Uterus (tissue), 3 donors: ENCODE measurements at regions not wholly inside any gene's neighbourhood (a gene's known extent, or its start where the extent isn't known, plus 50 kb on each side); places are given as distances from the start of the nearest gene placed in this dataset.
"Not testable (repeated sequence)": the region's sequence is repeated elsewhere in the genome, so short reads cannot be mapped to it uniquely, and the experiment has no call there.

Source experiments
- DNase-seq, 2 donors: peaks; one replicate each; pipeline ENCODE4 v3.0.0-alpha.2; 2019 to 2020
- H3K27ac ChIP-seq, 2 donors: fragments of 200-600 bp; sonication (generic); 1 replicate in 1 of 2; 2 replicates in 1 of 2; pipeline ENCODE4 v1.5.1; 2016 to 2018
- H3K27me3 ChIP-seq, 2 donors: fragments of 200-600 bp; sonication (generic); one replicate each; pipeline ENCODE4 v1.5.1; 2018 to 2019; ENCODE audit warnings: control low read depth in 1 of 2
- H3K36me3 ChIP-seq, 2 donors: fragments of 200-600 bp; sonication (generic); one replicate each; pipeline ENCODE4 v1.5.1; 2019; ENCODE audit warnings: control low read depth in 1 of 2
- H3K4me1 ChIP-seq, 2 donors: fragments of 200-600 bp; sonication (generic); one replicate each; pipeline ENCODE4 v1.5.1; 2018 to 2019; ENCODE audit warnings: control low read depth in 1 of 2
- H3K4me3 ChIP-seq, 2 donors: fragments of 200-600 bp; sonication (generic); 1 replicate in 1 of 2; 2 replicates in 1 of 2; pipeline ENCODE4 v1.5.1; 2018 to 2019; ENCODE audit warnings: mild to moderate bottlenecking in 1 of 2
- H3K9me3 ChIP-seq, 2 donors: fragments of 200-600 bp; sonication (generic); one replicate each; pipeline ENCODE4 v1.5.1; 2019; ENCODE audit warnings: control low read depth in 1 of 2
- POLR2A ChIP-seq, 2 donors: fragments of 450-650 bp; IDR thresholded peaks; one replicate each; pipeline ENCODE4 v1.6.1; 2016; ENCODE audit warnings: antibody characterized with exemption in 2 of 2, mild to moderate bottlenecking in 1 of 2, moderate library complexity in 1 of 2
- intact Hi-C: fragments of 100-400 bp; cut with DNase I; formaldehyde crosslinking; loops from one replicate; pipeline ENCODE4 v1.15.1; 2023; ENCODE audit warnings: low total_unique reads
- TF ChIP-seq, protein P1 (sequence below), 4 experiments: fragments of 200-600 bp in 2 of 4; fragments of 450-650 bp in 2 of 4; sonication (generic) in 2 of 4; IDR thresholded peaks; one replicate each; pipeline ENCODE4 v1.5.1; 2016 to 2019; ENCODE audit warnings: antibody characterized with exemption in 4 of 4, mild to moderate bottlenecking in 2 of 4, moderate library complexity in 1 of 4
- donor health status: DM: yes; HTN: yes; CAD: no.

DNA sequence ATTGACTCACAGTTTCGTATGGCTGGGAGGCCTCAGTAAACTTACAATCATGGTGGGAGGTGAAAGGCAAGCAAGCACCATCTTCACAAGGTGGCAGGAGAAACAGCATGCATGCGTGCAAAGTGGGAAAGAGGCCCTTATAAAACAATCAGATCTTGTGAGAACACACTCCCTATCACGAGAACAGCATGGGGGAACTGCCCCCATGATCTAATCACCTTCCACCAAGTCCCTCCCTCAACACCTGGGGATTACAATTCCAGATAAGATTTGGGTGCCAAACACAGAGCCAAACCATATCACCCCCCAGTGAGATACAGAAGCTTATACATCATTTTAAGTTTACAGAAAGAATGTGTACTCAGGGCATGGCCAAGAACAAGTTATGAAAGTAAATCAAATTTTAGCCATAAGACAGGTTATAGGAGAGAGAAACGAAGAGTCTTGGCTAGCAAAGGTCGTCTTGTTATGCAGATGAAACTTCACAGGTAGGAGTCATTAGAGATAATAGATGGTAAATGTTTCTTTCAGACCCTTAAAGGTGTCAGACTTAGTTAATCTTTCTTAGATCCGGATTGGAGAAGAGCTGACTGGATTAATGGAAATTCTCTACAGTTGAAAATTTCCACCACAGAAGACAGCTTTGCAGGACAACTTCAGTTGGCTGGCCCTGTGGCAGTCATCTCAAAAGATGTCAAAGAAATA lies 79.8 kb upstream of the SEL1L start:
- H3K27me3 ChIP-seq: no peaks in the 10 kb centered on the region
- H3K4me1 ChIP-seq: no peaks in the 10 kb centered on the region
- intact Hi-C loops: no loop called here
- H3K27ac ChIP-seq: no peak overlapping the region
- TF ChIP-seq, protein P1, sequence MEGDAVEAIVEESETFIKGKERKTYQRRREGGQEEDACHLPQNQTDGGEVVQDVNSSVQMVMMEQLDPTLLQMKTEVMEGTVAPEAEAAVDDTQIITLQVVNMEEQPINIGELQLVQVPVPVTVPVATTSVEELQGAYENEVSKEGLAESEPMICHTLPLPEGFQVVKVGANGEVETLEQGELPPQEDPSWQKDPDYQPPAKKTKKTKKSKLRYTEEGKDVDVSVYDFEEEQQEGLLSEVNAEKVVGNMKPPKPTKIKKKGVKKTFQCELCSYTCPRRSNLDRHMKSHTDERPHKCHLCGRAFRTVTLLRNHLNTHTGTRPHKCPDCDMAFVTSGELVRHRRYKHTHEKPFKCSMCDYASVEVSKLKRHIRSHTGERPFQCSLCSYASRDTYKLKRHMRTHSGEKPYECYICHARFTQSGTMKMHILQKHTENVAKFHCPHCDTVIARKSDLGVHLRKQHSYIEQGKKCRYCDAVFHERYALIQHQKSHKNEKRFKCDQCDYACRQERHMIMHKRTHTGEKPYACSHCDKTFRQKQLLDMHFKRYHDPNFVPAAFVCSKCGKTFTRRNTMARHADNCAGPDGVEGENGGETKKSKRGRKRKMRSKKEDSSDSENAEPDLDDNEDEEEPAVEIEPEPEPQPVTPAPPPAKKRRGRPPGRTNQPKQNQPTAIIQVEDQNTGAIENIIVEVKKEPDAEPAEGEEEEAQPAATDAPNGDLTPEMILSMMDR (IDR thresholded peaks at IDR 0.05): no peak
- no peak for TF ChIP-seq POLR2A (IDR thresholded peaks at IDR 0.05)
- no peaks in the 10 kb centered on the region for H3K9me3 ChIP-seq
- H3K36me3 ChIP-seq: no peaks in the 10 kb centered on the region
- no peak overlapping the region for H3K4me3 ChIP-seq
- no peak for DNase-seq

DNA sequence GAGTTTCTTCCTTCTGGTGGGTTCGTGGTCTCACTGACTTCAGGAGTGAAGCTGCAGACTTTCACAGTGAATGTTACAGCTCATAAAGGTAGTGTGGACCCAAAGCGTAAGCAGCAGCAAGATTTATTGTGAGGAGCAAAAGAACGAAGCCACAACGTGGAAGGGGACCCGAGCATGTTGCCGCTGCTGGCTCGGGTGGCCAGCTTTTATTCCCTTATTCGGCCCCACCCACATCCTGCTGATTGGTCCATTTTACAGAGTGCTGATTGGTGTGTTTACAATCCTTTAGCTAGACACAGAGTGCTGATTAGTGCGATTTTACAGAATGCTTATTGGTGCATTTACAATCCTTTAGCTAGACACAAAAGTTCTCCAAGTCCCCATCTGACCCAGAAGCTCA lies 80.6 kb upstream of the SEL1L start:
- H3K27me3 ChIP-seq, H3K9me3 ChIP-seq, intact Hi-C loops, H3K4me1 ChIP-seq, DNase-seq, H3K27ac ChIP-seq, H3K36me3 ChIP-seq, H3K4me3 ChIP-seq: not testable (repeated sequence)

DNA sequence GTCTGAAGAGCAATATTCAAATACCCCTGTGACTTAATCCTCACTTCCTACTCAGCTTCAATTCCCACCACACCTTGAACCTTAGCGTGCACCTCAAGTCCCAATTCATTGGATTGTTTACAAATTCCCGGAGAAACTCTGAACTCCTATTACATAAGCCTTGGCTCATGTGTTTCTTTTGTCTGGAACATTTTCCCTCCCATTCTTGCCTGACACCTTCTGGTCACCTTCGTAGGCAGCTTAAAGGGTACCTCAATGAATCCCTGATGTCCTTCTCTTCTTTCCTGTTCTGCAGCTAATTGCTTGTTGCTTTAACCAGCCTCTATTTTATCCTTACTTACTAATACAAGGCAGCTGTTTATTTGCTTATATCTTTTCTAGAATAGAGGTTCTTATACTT lies 85.0 kb upstream of the SEL1L start:
- no peaks in the 10 kb centered on the region for H3K27me3 ChIP-seq
- H3K4me3 ChIP-seq: no peak overlapping the region
- H3K27ac ChIP-seq: no peak overlapping the region
- DNase-seq: no peak
- H3K9me3 ChIP-seq: no peaks in the 10 kb centered on the region
- intact Hi-C loops: no loop called here
- no peaks in the 10 kb centered on the region for H3K36me3 ChIP-seq
- TF ChIP-seq, protein P1 (IDR thresholded peaks at IDR 0.05): no peak
- TF ChIP-seq POLR2A (IDR thresholded peaks at IDR 0.05): no peak
- H3K4me1 ChIP-seq: no peaks in the 10 kb centered on the region

DNA sequence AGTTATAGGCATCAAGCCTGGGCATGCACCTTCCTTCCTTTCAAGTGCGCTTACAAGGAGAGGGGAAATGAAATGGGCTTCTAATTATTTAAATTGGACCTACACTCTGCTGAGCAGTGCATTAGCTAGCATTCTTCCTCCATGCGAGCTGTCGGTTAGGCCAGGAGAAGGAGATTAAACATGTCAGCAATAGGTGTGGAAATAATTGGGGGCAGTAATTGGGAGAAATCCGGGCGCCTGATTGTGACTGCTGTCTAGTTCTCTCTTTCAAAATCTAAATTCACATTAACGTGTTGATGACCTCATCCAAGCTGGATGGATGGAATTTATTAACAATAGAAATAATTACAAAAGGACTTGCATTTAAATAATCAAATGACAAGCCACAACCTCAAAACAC lies 86.2 kb upstream of the SEL1L start:
- no peaks in the 10 kb centered on the region for H3K9me3 ChIP-seq
- no peaks in the 10 kb centered on the region for H3K36me3 ChIP-seq
- H3K27me3 ChIP-seq: no peaks in the 10 kb centered on the region
- intact Hi-C loops: no loop called here
- TF ChIP-seq POLR2A (IDR thresholded peaks at IDR 0.05): no peak
- TF ChIP-seq, protein P1 (IDR thresholded peaks at IDR 0.05): no peak
- H3K4me3 ChIP-seq: no peak overlapping the region
- H3K27ac ChIP-seq: no peak overlapping the region
- H3K4me1 ChIP-seq: no peaks in the 10 kb centered on the region
- DNase-seq: no peak

DNA sequence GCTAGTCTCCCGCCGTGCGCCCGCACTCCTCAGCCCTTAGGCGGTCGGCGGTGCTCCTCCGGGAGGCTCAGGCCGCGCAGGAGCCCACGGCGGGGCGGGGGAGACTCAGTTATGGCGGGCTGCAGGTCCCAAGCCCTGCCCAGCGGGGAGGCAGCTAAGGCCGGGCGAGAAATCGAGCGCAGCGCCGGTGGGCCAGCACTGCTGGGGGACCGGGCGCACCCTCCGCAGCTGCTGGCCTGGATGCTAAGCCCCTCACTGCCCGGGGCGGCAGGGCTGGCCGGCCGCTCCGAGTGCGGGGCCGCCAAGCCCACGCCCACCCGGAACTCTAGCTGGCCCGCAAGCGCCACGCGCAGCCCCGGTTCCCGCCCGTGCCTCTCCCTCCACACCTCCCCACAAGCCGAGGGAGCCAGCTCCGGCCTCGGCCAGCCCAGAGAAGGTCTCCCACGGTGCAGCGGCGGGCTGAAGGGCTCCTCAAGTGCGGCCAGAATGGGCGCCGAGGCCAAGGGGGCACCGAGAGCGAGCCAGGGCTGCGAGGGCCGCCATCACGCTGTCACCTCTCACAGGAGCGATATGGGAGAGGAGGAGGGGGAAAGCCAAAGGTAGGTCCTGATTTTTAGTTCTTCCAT lies 90.2 kb upstream of the SEL1L start:
- H3K36me3 ChIP-seq, intact Hi-C loops, DNase-seq, H3K9me3 ChIP-seq, H3K27me3 ChIP-seq, H3K4me1 ChIP-seq, H3K27ac ChIP-seq, H3K4me3 ChIP-seq: not testable (repeated sequence)

DNA sequence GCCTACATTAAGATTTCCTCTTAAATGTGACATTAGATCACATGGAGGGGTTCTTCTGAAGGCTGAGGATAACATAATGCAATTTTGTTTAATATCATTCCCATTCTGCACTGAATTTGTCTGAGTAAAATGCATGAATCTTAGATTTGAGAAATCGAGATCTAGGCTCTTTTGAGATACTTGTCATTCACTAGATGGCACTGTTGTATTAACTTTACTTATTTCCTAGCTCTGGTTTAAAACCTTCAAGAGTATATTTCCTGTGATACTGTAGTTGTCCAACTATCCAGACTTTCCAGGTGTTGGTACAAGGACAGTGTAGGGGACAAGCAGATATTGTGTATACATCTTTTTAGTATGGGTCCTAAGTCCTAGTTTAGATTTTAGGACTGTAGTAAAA lies 91.7 kb upstream of the SEL1L start:
- Histone ChIP-seq H3K27ac (no peak overlapping the region), H3K27me3 (no peaks in the 10 kb centered on the region), H3K9me3 (no peaks in the 10 kb centered on the region), H3K36me3 (no peaks in the 10 kb centered on the region), H3K4me1 (no peaks in the 10 kb centered on the region), H3K4me3 (no peak overlapping the region)
- TF ChIP-seq, protein P1 (IDR thresholded peaks at IDR 0.05): peak; percentile 8 to 22 (median 16)
- TF ChIP-seq POLR2A (IDR thresholded peaks at IDR 0.05): no peak
- DNase-seq: no peak
- intact Hi-C loops: no loop called here
